ENCODE measurements at regions not wholly inside any gene's neighbourhood (a gene's known extent, or its start where the extent isn't known, plus 50 kb on each side); places are given as distances from the start of the nearest gene placed in this dataset.

GRCh38 chr9:107597743-107598217, 108.2 kb upstream of the KLF4 start:
- BruUV-seq (replicated peaks): no TSS peak
- no peak overlapping the region for H3K4me3 Mint-ChIP-seq (ENCODE audit: unreplicated experiment)

GRCh38 chr9:107594908-107595530, 105.5 kb upstream of the KLF4 start:
- BruUV-seq (replicated peaks): no TSS peak
- ChIA-PET POLR2A (interaction anchor here (0.6 kb wide), 2 partner anchors 100 to 971 kb away, joined by 3 read pairs; no protein-coding TSS in a partner anchor), CTCF (interaction anchor here (0.6 kb wide), 2 partner anchors 31 to 350 kb away, joined by 3 to 4 read pairs; no protein-coding TSS in a partner anchor)
- TF ChIP-seq CTCF (IDR thresholded peaks at IDR 0.05; ENCODE audit: unreplicated experiment): no peak
- Mint-ChIP-seq H3K36me3 (ENCODE audit: insufficient read depth, unreplicated experiment) (peaks cover 5% of the 10 kb centered on the region), H3K9me3 (ENCODE audit: unreplicated experiment) (no peaks in the 10 kb centered on the region), H3K4me3 (ENCODE audit: unreplicated experiment) (no peak overlapping the region), H3K27ac (ENCODE audit: low read depth, unreplicated experiment) (no peak overlapping the region), H3K27me3 (ENCODE audit: insufficient read depth, unreplicated experiment) (no peaks in the 10 kb centered on the region), H3K4me1 (ENCODE audit: insufficient read depth, unreplicated experiment) (no peaks in the 10 kb centered on the region)
- intact Hi-C loops (cut with micrococcal nuclease): no loop called here
- no peak for DNase-seq (ENCODE audit: unreplicated experiment)

More at GRCh38 chr9:107597743-107598217, 108.2 kb upstream of the KLF4 start:
- H3K27me3 Mint-ChIP-seq (ENCODE audit: insufficient read depth, unreplicated experiment): no peaks in the 10 kb centered on the region
- H3K9me3 Mint-ChIP-seq (ENCODE audit: unreplicated experiment): no peaks in the 10 kb centered on the region
- TF ChIP-seq CTCF (IDR thresholded peaks at IDR 0.05; ENCODE audit: unreplicated experiment): no peak
- no peak overlapping the region for H3K27ac Mint-ChIP-seq (ENCODE audit: low read depth, unreplicated experiment)
- H3K4me1 Mint-ChIP-seq (ENCODE audit: insufficient read depth, unreplicated experiment): no peaks in the 10 kb centered on the region
- DNase-seq (ENCODE audit: unreplicated experiment): no peak
- no peaks in the 10 kb centered on the region for H3K36me3 Mint-ChIP-seq (ENCODE audit: insufficient read depth, unreplicated experiment)
- POLR2A ChIA-PET: interaction anchor here (0.6 to 0.7 kb wide), 2 partner anchors 113 to 1027 kb away, joined by 3 read pairs; no protein-coding TSS in a partner anchor
- CTCF ChIA-PET: interaction anchor here (0.7 kb wide), 1 partner anchor 122 kb away, joined by 3 read pairs; no protein-coding TSS in a partner anchor
- intact Hi-C loops (cut with micrococcal nuclease): no loop called here

DNA sequence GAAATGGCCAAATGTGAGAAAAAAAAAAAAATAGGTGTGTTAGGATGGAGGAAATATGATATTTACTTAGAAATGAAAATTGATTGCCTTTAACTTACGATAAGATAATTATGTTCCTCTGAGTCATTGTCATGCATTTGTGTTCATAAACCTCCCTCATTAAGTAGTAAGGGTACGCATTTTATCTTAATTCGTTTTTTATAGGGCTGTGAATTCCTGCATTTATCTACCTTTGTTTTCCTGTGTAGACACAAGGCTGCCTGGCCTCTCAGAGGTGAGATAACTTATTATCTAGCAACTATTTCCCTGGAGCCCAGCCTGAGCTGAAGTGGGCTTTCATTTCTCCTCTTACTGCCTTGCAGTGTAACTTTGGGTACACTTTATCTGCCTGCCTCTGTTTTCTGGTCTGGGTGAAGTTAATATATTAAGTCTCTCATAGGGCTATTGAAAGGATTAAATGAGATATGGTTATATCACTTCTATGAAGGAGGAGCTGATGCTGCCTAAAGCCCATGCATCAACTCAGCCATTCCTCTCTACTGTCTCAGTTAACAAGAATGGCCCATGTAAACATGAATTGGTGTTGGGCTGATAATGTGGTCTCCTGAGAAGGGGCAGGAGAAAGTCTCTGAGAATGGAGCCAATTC, 103.8 kb upstream of the KLF4 start:
- H3K4me3 Mint-ChIP-seq (ENCODE audit: unreplicated experiment): no peak overlapping the region
- peaks cover 5% of the 10 kb centered on the region for H3K36me3 Mint-ChIP-seq (ENCODE audit: insufficient read depth, unreplicated experiment)
- H3K27ac Mint-ChIP-seq (ENCODE audit: low read depth, unreplicated experiment): no peak overlapping the region
- DNase-seq (ENCODE audit: unreplicated experiment): no peak
- H3K4me1 Mint-ChIP-seq (ENCODE audit: insufficient read depth, unreplicated experiment): no peaks in the 10 kb centered on the region
- H3K9me3 Mint-ChIP-seq (ENCODE audit: unreplicated experiment): no peaks in the 10 kb centered on the region
- CTCF ChIA-PET: no interaction called here
- no TSS peak for BruUV-seq (replicated peaks)
- intact Hi-C loops (cut with micrococcal nuclease): no loop called here
- no peak for TF ChIP-seq CTCF (IDR thresholded peaks at IDR 0.05; ENCODE audit: unreplicated experiment)
- no peaks in the 10 kb centered on the region for H3K27me3 Mint-ChIP-seq (ENCODE audit: insufficient read depth, unreplicated experiment)
- POLR2A ChIA-PET: no interaction called here

DNA sequence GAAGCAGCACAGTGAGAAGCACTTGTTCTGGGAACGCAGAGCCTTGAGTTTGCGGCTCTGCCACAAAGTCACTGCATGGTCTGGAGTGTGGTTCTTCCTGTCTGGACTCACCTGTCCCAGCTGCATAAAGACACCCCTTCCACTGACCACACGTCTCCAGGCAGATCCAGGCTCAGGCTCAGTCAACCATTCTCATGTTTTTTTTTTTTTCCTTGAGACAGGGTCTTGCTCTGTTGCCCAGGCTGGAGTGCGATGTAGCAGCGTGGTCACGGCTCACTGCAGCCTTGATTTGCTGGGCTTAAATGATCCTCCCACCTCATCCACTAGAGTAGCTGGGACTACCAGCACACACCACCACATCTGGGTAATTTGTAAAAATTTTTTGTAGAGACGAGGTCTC, 102.9 kb upstream of the KLF4 start:
- TF ChIP-seq CTCF (IDR thresholded peaks at IDR 0.05; ENCODE audit: unreplicated experiment): no peak
- peaks cover 5% of the 10 kb centered on the region for H3K36me3 Mint-ChIP-seq (ENCODE audit: insufficient read depth, unreplicated experiment)
- H3K4me3 Mint-ChIP-seq (ENCODE audit: unreplicated experiment): no peak overlapping the region
- POLR2A ChIA-PET: no interaction called here
- no TSS peak for BruUV-seq (replicated peaks)
- no peaks in the 10 kb centered on the region for H3K9me3 Mint-ChIP-seq (ENCODE audit: unreplicated experiment)
- no peak overlapping the region for H3K27ac Mint-ChIP-seq (ENCODE audit: low read depth, unreplicated experiment)
- no peaks in the 10 kb centered on the region for H3K4me1 Mint-ChIP-seq (ENCODE audit: insufficient read depth, unreplicated experiment)
- intact Hi-C loops (cut with micrococcal nuclease): no loop called here
- no peak for DNase-seq (ENCODE audit: unreplicated experiment)
- CTCF ChIA-PET: no interaction called here
- H3K27me3 Mint-ChIP-seq (ENCODE audit: insufficient read depth, unreplicated experiment): no peaks in the 10 kb centered on the region
